Astrocyte of the cerebellum (primary cell): ENCODE measurements at regions not wholly inside any gene's neighbourhood (a gene's known extent, or its start where the extent isn't known, plus 50 kb on each side); places are given as distances from the start of the nearest gene placed in this dataset.

ENCODE experiments used
- DNase-seq: peaks from one replicate; pipeline ENCODE4 v3.0.0-alpha.2; 2011; ENCODE audit warnings: low read depth
- H3K4me3 ChIP-seq: 2 replicates; pipeline ENCODE4 v1.5.1; 2011; ENCODE audit warnings: mild to moderate bottlenecking, low read depth, low read length, moderate library complexity
- in situ Hi-C: cut with HindIII; loops from 2 replicates; pipeline ENCODE4 v1.10.0; 2017; ENCODE audit warnings: low sequenced_read_pairs
- TF ChIP-seq, protein P1 (sequence below): IDR thresholded peaks from 2 replicates; pipeline ENCODE4 v1.5.1; 2012; ENCODE audit warnings: low read length, low read depth, moderate library complexity, mild to moderate bottlenecking; ENCODE audit errors: missing control alignments

DNA sequence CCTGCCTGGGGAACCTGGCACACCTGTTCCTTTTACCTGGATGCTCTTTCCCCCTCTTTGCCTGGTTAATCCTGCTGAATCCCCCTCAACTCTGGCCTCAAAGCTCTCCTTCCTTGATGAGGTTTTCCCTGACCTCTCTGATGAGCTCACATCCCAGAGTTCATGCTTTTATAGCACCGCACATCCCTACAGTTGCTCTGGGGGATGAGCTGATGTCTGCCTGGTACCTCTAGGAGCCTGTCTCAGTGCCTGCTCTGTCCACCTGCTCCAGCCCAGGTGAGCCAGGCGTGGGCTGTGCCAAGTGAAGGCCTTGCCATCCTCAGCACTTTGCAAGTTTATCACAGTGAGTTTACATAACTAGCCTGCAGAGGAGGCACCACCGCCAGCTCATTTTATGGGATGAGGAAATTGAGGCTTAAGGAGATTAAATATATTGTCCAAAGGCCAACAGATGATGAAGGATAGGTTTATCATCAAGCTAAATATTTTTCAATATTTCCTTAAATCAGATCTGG, 58.6 kb upstream of the TMPRSS2 start:
- no peak overlapping the region for H3K4me3 ChIP-seq
- DNase-seq: no peak
- TF ChIP-seq, protein P1, sequence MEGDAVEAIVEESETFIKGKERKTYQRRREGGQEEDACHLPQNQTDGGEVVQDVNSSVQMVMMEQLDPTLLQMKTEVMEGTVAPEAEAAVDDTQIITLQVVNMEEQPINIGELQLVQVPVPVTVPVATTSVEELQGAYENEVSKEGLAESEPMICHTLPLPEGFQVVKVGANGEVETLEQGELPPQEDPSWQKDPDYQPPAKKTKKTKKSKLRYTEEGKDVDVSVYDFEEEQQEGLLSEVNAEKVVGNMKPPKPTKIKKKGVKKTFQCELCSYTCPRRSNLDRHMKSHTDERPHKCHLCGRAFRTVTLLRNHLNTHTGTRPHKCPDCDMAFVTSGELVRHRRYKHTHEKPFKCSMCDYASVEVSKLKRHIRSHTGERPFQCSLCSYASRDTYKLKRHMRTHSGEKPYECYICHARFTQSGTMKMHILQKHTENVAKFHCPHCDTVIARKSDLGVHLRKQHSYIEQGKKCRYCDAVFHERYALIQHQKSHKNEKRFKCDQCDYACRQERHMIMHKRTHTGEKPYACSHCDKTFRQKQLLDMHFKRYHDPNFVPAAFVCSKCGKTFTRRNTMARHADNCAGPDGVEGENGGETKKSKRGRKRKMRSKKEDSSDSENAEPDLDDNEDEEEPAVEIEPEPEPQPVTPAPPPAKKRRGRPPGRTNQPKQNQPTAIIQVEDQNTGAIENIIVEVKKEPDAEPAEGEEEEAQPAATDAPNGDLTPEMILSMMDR: no peak
- in situ Hi-C loops: no loop called here

DNA sequence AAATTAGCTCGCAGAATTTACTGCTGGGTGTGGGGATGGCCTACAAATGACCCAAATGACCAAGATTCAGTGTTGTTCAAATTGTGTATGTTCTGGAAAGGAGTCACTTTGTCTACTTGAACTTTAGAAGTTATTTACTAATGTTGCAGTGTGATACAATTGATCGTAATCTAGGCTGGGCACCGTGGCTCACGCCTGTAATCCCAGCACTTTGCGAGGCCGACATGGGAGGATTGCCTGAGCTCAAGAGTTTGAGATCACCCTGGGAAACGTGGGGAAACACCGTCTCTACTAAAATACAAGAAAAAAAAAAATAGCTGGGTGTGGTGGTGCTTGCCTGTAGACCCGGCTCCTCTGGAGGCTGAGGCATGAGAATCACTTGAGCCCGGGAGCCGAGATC, 57.6 kb upstream of the TMPRSS2 start:
- in situ Hi-C loops: no loop called here
- H3K4me3 ChIP-seq: no peak overlapping the region
- TF ChIP-seq, protein P1: no peak
- no peak for DNase-seq

DNA sequence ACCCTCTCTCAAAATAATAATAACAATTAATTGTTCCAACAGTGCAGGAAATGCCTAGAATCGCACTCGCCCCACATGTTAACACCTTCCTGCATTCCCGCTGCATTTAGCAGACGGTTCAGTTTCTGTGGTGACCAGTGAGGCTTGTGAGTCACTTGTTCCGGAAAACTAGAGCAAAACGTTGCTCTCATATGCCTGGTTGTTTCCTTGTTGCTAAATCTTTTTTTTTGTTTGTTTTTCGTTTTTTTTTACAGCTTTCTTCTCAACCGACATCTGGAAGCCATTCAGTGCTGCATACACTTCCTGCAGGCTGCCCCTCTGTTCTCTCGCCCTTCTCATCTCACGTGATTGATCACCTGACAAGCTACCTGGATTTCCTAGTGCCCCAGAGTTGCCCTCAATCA, 56.9 kb upstream of the TMPRSS2 start:
- in situ Hi-C loops: no loop called here
- no peak for DNase-seq

DNA sequence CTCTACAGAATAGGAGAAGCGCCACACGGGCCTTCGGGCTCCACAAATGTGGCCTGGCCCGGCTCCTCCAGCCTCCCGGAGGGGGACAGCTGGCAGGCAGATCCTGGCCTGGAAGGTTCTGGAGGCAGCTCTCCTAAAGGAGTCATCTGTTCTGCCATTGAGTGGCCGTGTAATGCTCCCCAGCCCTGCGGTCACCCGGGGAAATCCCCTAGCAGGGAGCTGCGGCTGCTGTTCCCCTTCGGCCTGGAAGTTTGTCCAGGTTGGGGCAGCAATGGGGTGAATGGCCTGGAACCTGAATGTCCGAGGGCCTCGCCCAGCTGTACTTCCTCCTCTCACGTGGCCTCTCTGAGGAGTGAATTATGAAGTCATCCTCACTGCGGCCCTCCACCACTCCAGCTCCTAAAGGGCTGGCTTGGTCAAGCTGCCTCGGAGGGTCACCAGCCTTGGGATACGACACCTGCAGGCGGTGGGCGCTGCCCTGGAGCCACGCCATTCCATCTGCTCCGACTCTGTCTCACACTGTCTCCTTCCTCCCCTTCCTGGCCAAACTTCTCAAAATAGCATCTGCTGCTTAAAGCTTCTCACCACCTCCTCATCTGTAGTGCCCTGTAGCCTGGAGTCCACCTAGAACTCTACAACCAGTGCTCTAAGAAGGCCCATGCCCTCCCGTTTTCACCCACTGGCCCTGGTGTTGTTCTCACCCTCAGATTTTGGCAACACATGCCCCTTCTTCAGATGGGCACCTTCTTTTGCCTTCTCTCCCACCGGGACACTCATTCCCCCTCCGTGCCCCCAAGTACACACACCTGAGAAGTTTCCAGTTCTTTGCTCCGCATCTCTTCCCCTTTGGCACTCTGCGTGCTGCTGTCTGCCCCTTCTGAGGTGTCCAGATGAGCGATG, 54.4 kb upstream of the TMPRSS2 start:
- in situ Hi-C loops: no loop called here
- DNase-seq: no peak
- H3K4me3 ChIP-seq: no peak overlapping the region
- TF ChIP-seq, protein P1: no peak

More for the DNA sequence above, 56.9 kb upstream of the TMPRSS2 start:
- no peak overlapping the region for H3K4me3 ChIP-seq
- TF ChIP-seq, protein P1: no peak

DNA sequence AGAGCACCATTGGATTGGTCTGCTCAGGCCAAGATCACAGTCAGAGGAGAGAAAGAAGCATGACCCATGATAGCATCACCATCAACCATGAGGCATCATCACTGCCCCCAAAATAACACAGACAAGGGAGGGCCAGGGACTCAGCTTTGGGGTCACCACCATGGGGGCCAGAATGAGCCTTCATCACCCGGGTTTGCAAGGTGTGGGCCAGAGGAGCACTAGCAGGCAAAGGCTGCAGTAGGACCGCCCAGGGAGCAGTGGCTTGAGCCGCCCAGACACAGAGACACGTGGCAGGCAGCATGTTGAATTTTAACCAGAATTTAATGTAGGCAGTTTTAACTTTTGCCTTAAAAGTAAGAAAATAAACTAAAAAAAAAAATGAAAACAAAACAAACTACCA, 53.7 kb upstream of the TMPRSS2 start:
- TF ChIP-seq, protein P1: no peak
- H3K4me3 ChIP-seq: no peak overlapping the region
- in situ Hi-C loops: no loop called here
- DNase-seq: no peak

DNA sequence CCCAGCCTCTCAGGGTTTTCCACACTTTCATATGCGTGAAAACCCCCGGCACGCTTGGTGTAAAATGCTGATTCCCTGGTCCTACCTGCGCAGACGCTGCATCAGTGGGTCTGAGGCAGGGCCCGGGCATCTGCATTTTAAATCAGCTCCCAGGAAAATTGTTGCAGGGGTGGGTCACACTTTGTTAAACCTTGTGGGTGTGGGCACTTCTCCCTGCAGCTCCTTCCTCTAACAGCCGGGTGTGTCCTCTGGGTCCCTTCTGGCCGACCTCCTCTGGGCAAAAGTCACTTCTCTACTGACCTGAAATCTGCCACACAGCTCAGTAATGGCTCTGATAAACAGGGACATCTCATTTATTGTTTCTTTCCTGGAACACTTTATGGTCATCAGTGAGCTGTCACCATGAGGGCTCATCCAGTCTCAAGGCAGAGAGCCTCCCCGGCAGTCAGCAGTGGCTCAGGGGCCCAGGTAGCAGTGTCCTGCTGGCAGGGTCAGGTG, 52.8 kb upstream of the TMPRSS2 start:
- TF ChIP-seq, protein P1: no peak
- in situ Hi-C loops: no loop called here
- no peak overlapping the region for H3K4me3 ChIP-seq
- DNase-seq: no peak
